Activated CD8-positive, alpha-beta T cell treated with anti-CD3 and anti-CD28 coated beads for 36 hours (primary cell): ENCODE measurements at regions not wholly inside any gene's neighbourhood (a gene's known extent, or its start where the extent isn't known, plus 50 kb on each side); places are given as distances from the start of the nearest gene placed in this dataset.

Experiments used
- ATAC-seq: fragments of 200-7000 bp; cut with Tn5 transposase; one replicate; pipeline ENCODE4 v1.10.0; 2021; ENCODE audit warnings: mild to moderate bottlenecking, moderate library complexity
- CTCF ChIA-PET: fragments of 350-600 bp; sonication (Branson Sonifier 250); formaldehyde crosslinking; loops from one replicate; lab custom pipeline; 2021; ENCODE audit warnings: antibody characterized with exemption; lab: Charles Lee
- POLR2A ChIA-PET: fragments of 350-600 bp; sonication (Branson Sonifier 250); formaldehyde crosslinking; loops from one replicate; lab custom pipeline; 2021; ENCODE audit warnings: antibody characterized with exemption; lab: Charles Lee
- DNase-seq: peaks from one replicate; pipeline ENCODE4 v3.0.0-alpha.2; 2020
- H3K27ac Mint-ChIP-seq: one replicate; pipeline ENCODE4 v1.8.0; 2021; ENCODE audit warnings: mild to moderate bottlenecking, mixed read lengths
- H3K27me3 Mint-ChIP-seq: one replicate; pipeline ENCODE4 v1.8.0; 2021; ENCODE audit warnings: mixed read lengths
- H3K36me3 Mint-ChIP-seq: one replicate; pipeline ENCODE4 v1.8.0; 2021; ENCODE audit warnings: low read depth, mixed read lengths
- H3K4me1 Mint-ChIP-seq: one replicate; pipeline ENCODE4 v1.8.0; 2021; ENCODE audit warnings: low read depth, mixed read lengths
- H3K4me3 Mint-ChIP-seq: one replicate; pipeline ENCODE4 v1.8.0; 2021; ENCODE audit warnings: mild to moderate bottlenecking, moderate library complexity, mixed read lengths
- H3K9me3 Mint-ChIP-seq: one replicate; pipeline ENCODE4 v1.8.0; 2021; ENCODE audit warnings: mixed read lengths
- intact Hi-C: fragments of 100-400 bp; cut with micrococcal nuclease; formaldehyde crosslinking; loops from one replicate; pipeline ENCODE4 v1.10.0; 2022
- TF ChIP-seq, protein P1 (sequence below): fragments of 200-600 bp; IDR thresholded peaks from one replicate; pipeline ENCODE4 v1.8.0; 2022; ENCODE audit warnings: antibody characterized with exemption, mild to moderate bottlenecking

- POLR2A ChIA-PET, result interaction anchor here (0.6 kb wide), 1 partner anchor 30 kb away, joined by 3 read pairs; no protein-coding TSS in a partner anchor
- Mint-ChIP-seq H3K27me3 (peaks cover 3% of the 10 kb centered on the region), H3K27ac (no peak overlapping the region), H3K9me3 (no peaks in the 10 kb centered on the region), H3K36me3 (no peaks in the 10 kb centered on the region), H3K4me3 (no peak overlapping the region), H3K4me1 (peaks cover 19% of the 10 kb centered on the region)
- TF ChIP-seq, protein P1, sequence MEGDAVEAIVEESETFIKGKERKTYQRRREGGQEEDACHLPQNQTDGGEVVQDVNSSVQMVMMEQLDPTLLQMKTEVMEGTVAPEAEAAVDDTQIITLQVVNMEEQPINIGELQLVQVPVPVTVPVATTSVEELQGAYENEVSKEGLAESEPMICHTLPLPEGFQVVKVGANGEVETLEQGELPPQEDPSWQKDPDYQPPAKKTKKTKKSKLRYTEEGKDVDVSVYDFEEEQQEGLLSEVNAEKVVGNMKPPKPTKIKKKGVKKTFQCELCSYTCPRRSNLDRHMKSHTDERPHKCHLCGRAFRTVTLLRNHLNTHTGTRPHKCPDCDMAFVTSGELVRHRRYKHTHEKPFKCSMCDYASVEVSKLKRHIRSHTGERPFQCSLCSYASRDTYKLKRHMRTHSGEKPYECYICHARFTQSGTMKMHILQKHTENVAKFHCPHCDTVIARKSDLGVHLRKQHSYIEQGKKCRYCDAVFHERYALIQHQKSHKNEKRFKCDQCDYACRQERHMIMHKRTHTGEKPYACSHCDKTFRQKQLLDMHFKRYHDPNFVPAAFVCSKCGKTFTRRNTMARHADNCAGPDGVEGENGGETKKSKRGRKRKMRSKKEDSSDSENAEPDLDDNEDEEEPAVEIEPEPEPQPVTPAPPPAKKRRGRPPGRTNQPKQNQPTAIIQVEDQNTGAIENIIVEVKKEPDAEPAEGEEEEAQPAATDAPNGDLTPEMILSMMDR, result no peak
- DNase-seq, result no peak
- intact Hi-C loops, result no loop called here
- ATAC-seq, result no peak
- CTCF ChIA-PET, result no interaction called here
Observed at GRCh38 chr10:31143331-31143935, 111.8 kb upstream of the ZNF438 start.

DNA sequence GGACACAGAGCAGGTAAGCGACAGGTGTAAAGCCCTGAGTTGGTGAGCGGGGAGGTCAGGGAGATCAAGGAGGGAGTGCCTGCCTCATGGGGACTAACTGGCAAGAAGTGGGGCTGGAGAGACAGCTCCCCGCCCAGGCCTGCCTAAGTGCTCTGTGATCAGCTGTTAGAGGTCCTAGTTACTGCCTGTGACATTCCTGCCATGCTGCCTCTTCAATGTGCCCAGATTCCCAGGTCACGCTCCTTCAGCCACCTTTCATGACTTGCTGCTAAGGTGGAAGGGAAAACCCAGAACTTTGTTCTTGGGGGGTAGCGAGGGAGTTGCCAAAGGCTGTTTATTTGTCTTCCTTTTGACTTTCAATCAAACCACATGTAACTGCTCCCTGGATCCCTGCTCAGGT is 114.3 kb upstream of the ZNF438 start:
- Mint-ChIP-seq H3K27me3 (peaks cover 3% of the 10 kb centered on the region), H3K27ac (peak overlapping the region; percentile 60), H3K4me1 (peaks cover 19% of the 10 kb centered on the region), H3K9me3 (no peaks in the 10 kb centered on the region), H3K36me3 (no peaks in the 10 kb centered on the region), H3K4me3 (peak overlapping the region; percentile 58)
- POLR2A ChIA-PET, result interaction anchor here (1.2 kb wide), 1 partner anchor 172 kb away, joined by 4 read pairs; no protein-coding TSS in a partner anchor
- CTCF ChIA-PET, result no interaction called here
- TF ChIP-seq, protein P1, result no peak
- no peak for ATAC-seq
- no peak for DNase-seq
- intact Hi-C loops, result no loop called here

DNA sequence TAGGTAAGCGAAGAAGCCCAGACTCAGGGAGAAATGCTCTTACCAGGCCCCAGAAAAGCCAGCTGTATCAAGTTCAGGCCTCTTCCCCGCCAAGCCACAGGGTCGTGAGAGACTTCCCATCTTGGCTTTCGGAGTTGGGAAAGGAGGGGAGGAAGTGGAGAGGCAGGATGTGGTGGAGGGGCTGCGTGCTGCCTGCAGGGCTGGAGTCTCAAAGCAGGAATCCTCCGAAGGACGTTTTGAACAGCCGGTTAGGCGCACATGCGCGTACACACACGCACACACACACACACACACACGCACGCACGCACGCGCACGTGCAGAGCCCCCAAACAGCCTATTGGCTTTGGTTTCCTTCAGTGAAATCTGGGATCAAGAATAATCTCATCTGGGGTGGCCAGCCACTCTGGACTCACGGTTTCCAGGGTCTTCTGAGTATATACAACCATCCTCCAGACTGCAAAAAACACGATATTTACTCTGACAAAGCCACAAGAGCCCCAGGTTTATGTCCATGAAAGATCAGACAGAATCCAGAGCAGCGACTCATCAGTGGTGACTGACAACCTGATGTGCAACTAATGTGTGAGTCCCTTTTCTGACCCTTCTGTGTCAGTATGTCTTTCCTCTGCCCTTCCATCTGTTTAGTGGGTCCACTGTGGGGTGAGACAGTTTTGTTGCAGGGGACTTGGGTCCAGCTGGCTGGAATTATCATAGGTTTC is 115.0 kb upstream of the ZNF438 start:
- Mint-ChIP-seq H3K4me1 (peaks cover 19% of the 10 kb centered on the region), H3K4me3 (peak overlapping the region; percentile 58), H3K9me3 (no peaks in the 10 kb centered on the region), H3K36me3 (no peaks in the 10 kb centered on the region), H3K27me3 (peaks cover 3% of the 10 kb centered on the region), H3K27ac (peak overlapping the region; percentile 60)
- DNase-seq, result peak; percentile 52
- ChIA-PET CTCF (no interaction called here), POLR2A (interaction anchor here (1.2 kb wide), 1 partner anchor 172 kb away, joined by 4 read pairs; no protein-coding TSS in a partner anchor)
- TF ChIP-seq, protein P1, result no peak
- ATAC-seq, result peak; percentile 67
- intact Hi-C loops, result no loop called here

GRCh38 chr10:31147210-31147608 is 115.5 kb upstream of the ZNF438 start:
- POLR2A ChIA-PET, result interaction anchor here (0.8 to 1.2 kb wide), 2 partner anchors 116 to 171 kb away, joined by 3 to 4 read pairs; no protein-coding TSS in a partner anchor
- Mint-ChIP-seq H3K4me3 (peak overlapping the region; percentile 58), H3K27me3 (peaks cover 3% of the 10 kb centered on the region), H3K9me3 (no peaks in the 10 kb centered on the region), H3K36me3 (no peaks in the 10 kb centered on the region), H3K4me1 (peaks cover 19% of the 10 kb centered on the region), H3K27ac (peak overlapping the region; percentile 60)
- TF ChIP-seq, protein P1, result no peak
- DNase-seq (no peak), ATAC-seq (peak; percentile 75)
- CTCF ChIA-PET, result no interaction called here
- intact Hi-C loops, result no loop called here

GRCh38 chr10:31148951-31149350 is 117.3 kb upstream of the ZNF438 start:
- Mint-ChIP-seq H3K27ac (no peak overlapping the region), H3K27me3 (peaks cover 3% of the 10 kb centered on the region), H3K4me1 (peaks cover 19% of the 10 kb centered on the region), H3K9me3 (peaks cover 1% of the 10 kb centered on the region), H3K36me3 (peaks cover under 1% of the 10 kb centered on the region), H3K4me3 (no peak overlapping the region)
- DNase-seq, result no peak
- intact Hi-C loops, result no loop called here
- no peak for ATAC-seq
- ChIA-PET POLR2A (no interaction called here), CTCF (interaction anchor here (1.2 kb wide), 1 partner anchor 65 kb away, joined by 4 read pairs; no protein-coding TSS in a partner anchor)
- TF ChIP-seq, protein P1, result no peak
